Embryonic facial prominence (tissue), 1 donor: ENCODE measurements at regions not wholly inside any gene's neighbourhood (a gene's known extent, or its start where the extent isn't known, plus 50 kb on each side); places are given as distances from the start of the nearest gene placed in this dataset.

ENCODE experiments used
- DNase-seq: peaks from one replicate; pipeline ENCODE4 v3.0.0-alpha.2; 2016; ENCODE audit errors: extremely low spot score

GRCh38 chr6:18753076-18753475 lies 365.9 kb downstream of the RNF144B start:
- no peak for DNase-seq

- DNase-seq = no peak
Measured at GRCh38 chr6:18763086-18763485, 375.9 kb downstream of the RNF144B start.

DNA sequence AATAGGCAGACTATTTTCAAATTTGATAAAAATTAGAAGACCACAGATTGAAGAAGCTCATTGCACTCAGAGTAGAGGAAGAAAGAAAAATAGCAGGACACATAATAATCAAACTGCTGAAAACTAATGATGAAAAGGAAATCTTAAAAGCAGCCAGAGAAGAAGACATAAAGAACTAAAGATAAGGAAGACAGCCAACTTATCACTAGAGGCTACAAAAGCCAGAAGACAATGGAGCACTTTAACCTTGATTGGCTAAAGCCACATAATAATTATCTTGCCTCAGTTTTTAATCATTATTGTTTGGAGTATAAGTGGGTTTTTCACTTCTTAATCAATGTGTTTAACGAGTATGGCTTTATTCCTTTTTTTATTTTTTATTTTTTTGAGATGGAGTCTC lies 397.6 kb downstream of the RNF144B start:
- no peak for DNase-seq

- DNase-seq = no peak
Measured at GRCh38 chr6:18785810-18786490, 398.8 kb downstream of the RNF144B start.

DNA sequence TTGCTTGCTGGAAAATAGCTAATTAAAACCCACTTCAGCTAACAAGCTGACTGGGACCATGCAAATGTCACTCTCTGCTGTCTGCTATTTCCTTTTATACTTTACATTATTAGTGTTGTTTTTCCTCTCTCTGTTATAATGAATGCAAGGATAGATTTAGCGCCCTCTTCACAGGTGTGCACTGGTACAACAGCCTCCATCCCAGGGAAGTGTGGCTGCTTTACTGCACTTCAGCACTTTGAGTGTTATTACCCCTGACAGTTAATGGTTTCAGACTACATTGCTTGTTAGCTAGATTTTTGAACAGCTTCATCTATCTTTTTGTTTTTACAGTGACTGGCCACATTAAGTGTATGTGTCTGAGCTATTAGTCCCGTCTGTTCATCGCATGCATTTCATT lies 405.7 kb downstream of the RNF144B start:
- no peak for DNase-seq

DNA sequence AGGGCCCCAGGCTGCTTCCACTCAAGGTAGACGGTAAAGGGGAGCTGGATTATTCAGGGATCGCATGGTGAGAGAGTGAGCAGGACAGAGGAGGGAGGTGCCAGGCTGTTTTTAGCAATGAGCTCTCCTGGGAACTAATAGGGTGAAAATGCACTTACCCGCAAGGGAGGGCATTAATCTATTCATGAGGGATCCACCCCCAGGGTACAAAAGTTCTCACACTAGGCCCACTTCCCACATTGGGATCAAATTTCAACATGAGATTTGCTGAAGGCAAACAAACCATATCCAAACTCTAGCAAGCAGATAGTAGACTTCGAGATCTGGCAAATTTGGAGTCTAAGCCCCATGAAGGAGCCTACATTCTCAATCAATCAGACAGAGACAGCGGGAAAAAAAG lies 408.6 kb downstream of the RNF144B start:
- no peak for DNase-seq

DNA sequence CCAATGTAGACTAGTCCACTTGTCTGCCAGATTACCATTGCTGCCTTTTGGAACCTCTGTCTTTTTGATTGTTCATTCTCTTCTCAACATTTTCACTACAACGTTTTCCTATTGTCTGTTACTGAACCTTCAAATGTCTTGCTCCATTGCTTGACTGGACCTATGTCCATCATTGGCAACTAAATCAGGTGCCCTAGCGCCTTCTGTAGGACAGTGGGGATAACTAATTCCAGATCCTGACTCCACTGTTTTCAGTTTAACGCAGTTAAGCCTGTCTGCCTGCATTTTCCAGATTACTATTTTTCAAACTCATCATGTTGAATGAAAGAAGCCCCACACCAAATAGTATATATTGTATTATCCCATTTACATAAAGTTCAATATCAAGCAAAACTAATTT lies 433.6 kb downstream of the RNF144B start:
- DNase-seq = no peak

DNA sequence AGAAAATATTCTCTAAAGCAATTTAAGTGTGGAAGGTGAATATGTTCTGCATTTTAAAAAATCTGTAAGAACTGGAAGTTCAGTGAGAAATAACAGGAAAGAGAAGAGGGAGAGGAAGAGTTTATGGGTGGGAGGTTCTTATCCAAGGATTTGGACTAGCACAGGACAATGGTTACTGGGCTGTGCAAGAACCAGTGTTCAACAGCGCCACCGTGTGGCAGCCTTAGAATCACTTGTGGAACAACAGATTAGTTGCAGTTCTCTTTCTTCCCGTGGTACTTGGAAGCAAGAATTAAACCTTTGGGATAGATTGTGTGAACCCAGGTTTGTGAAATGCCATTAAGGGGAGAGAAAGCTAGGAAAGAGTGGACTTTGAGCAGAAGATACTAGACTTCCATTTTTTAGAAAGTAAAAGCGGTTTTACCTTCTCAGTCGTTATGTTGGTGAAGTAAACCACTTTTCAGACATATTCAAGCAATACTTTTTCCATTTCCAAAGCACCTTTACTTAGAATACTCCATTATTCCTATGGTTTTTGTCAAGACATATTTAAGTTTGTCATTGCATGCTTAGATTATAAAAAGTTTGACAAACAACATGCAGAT lies 436.7 kb downstream of the RNF144B start:
- no peak for DNase-seq

DNA sequence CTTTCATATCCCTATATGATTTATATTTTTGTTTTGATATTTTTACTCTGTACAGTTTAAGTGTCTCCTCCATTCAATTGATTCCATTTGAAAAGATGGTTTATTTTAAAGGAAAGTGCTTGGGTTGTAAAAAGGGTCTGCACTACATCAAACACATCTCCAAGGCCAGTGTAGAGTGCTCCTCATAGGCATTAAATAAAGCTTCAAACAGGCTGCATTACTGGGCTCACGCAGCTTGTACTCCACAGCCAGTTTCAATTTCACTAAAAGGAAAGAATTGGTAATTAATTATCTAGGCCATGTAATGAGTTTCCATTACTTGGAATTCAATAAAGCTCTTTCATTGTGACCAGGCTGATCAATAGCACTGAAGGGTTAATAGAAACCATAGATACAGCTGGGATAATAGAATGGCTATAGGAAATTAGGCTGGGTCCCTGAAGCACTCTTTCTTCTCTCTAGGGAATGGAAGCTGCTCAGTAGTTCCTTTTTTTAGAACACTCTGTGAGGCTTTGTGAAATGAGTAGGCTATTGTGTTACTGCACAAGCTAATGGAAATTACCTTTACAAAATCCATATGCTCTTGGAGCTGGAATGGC lies 442.2 kb downstream of the RNF144B start:
- no peak for DNase-seq

DNA sequence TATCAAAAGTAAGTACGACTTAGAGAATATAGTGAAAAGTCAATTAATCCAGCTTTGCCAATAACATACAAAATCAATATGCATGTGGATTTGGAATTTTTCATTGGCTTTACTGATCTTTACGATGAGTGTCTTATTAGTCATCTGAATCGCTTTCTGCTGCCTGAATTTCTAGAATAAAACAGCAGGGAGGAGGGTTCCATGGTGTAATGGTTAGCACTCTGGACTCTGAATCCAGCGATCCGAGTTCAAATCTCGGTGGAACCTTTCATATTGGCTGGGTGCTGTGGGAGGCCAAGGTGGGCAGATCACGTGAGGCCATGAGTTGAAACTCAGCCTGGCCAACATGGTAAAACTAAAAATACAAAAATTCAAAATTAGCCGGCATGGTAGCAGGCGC lies 448.8 kb downstream of the RNF144B start:
- DNase-seq = no peak

GRCh38 chr6:18837013-18837412 lies 449.9 kb downstream of the RNF144B start:
- DNase-seq = no peak

GRCh38 chr6:18842534-18842933 lies 455.4 kb downstream of the RNF144B start:
- no peak for DNase-seq

DNA sequence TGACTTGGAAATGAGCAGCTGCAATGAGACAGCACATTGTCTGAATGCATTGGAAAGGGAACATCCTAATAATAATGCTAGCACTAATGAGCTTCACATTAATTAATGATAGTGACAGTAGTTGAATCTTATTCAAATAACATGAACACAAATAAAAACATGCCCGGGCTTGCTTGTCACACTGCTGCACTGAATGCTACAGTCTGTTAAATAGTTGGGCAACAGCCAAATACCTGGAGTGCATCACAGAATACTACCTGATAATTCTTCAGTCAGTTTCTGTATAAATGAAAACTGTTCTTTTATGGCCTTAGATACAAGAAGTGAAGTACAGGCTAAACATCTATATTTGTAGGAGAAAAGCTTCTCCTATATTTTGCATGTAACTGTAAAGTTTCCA lies 458.7 kb downstream of the RNF144B start:
- DNase-seq = no peak

- no peak for DNase-seq
Measured at GRCh38 chr6:18846327-18846726, 459.2 kb downstream of the RNF144B start.

GRCh38 chr6:18861204-18861603 lies 474.1 kb downstream of the RNF144B start:
- no peak for DNase-seq

- DNase-seq = no peak
Measured at GRCh38 chr6:18883268-18883667, 496.1 kb downstream of the RNF144B start.

DNA sequence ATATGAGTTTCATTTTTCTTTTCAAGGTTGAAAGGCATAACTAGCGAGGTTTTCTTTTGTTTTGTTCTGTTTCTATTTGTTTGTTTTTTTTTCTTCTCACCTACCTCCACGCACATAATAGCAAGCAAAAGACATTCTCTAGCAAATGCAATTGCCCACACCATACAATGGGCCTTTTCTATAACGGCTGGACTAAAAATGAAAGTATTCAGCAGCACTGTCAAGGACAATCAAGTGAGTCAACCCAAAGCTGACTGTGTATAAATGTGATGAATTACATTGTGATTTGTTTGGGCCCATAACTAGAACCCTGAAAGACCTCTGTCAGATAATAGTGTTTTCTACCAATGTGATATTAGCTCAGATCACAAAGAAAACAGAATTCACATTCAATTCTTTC lies 496.7 kb downstream of the RNF144B start:
- DNase-seq = no peak

DNA sequence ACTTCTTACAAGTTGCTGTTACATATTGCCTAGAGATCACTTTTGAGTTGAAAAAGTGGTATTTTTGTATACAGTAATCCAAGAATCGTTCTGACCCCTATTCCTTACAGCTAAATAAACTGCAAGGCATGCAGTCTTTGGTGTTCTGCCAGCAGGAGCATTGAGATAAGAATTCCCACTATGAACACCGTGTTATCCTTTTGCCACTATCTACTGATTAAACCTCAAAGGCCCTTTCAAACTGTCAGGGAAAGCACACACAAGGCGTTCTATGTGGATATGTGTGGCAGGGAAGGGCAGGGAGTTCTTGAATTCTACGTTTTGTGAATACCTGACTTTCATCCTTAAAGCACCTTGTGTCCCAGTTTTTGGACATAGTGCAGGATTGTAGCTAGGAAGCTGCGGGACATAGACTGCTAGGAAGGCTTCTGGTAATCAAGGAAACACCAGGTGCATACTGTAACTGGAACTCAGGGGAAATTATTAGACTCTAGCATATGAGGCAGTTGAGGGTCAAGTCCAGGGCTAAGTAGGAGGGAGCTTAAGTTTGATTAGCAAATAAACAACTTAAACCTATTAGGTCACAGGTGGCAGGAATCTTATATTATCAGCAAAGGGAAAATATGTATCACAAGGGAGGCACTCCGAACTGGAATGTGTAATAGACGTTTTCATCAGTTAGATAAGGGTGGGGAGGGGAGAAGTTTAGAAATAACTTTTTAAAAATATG lies 506.6 kb downstream of the RNF144B start:
- no peak for DNase-seq

DNA sequence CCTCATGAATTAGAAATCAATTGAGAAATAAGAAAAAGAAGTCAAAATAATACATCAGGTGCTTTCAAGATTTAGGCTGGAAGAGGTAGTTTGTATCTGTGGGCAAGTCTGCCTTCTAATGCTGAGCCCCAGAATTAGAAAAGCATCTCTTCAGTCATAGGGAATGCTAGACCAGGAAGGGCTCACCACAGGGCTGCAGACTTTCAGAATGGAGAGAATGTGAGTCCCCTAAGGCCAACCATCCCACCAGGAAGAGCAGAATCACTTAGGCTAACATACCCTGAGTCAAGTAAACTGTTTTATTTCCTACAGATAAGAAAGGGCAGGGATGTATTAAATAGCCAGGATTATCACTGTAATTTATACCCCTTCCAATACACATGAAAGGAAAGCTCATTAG lies 510.2 kb downstream of the RNF144B start:
- no peak for DNase-seq

DNA sequence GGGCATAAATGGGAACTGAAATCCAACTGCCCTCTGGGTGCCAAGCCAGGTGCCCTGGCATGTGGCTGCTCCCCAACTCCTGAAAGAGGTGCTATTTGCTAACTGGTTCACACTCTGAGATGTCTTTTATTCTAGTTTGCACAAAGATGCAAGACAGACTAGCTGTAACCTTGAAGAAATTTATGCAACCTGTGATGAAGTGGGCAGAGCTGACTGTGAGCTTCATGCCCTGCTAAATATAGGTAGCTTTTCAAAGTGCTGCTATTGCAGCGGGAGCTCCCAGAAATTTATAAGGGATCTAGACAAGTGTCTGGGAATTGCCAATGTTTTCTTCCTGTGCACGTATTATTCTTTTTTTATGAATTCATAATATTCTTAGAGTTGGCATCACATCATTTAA lies 517.5 kb downstream of the RNF144B start:
- DNase-seq = no peak

DNA sequence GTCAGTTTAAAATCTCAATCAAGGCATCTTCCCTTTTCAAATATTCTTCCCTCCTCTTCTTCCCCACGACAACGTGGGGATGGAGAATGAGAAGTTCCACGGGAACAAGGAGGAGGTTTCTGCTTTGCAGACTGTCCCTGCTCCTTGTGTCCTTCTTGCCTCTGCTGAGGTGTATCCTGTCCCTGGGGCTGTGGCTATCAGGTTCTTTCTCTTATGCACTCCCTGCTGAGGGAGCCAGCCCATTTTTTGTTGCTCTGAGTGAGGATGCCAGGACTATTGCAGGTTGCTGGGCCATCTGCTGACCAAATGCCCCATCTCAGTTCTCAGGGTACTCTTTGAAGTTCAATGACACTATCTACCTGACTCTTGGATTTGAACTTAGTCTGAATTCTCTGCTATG lies 533.6 kb downstream of the RNF144B start:
- no peak for DNase-seq

DNA sequence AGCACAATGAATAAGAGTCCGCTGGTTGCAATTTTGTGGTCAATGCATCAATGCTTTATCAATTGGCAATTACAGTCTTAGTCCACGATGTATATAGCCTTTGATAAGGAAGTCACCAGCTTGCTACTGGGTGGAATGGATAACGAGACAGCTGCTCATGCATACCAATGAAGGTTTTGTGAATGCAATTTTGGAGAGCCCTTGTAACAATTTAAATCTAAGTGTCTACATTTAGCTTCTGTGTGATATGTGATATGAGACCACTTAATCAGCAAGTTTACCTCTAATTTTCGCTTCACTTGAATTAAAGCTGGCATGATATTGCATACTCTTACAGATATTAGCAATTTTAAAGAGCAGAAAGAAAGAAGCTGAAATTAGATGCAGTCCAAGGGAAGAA lies 543.9 kb downstream of the RNF144B start:
- no peak for DNase-seq

- DNase-seq = no peak
Measured at GRCh38 chr6:18958146-18958545, 571.0 kb downstream of the RNF144B start.
